Endothelial cell of umbilical vein (primary cell): ENCODE measurements at regions not wholly inside any gene's neighbourhood (a gene's known extent, or its start where the extent isn't known, plus 50 kb on each side); places are given as distances from the start of the nearest gene placed in this dataset.

ENCODE experiments used
- BruUV-seq: library from RNA; stranded (reverse); fragments of 400-500 nt; replicated peaks from 2 replicates; lab custom pipeline; 2021; lab: Mats Ljungman, UMichigan
- CTCF ChIA-PET: fragments of 300-600, 350-600 bp; sonication (Branson Sonifier 250); formaldehyde crosslinking; loops from one replicate; lab custom pipeline; 2021; ENCODE audit warnings: antibody characterized with exemption, inconsistent platforms; lab: Charles Lee
- POLR2A ChIA-PET: fragments of 300-600, 350-600 bp; sonication (Branson Sonifier 250); formaldehyde crosslinking; loops from one replicate; lab custom pipeline; 2021; ENCODE audit warnings: antibody characterized with exemption, inconsistent platforms; lab: Charles Lee
- DNase-seq: peaks from one replicate; pipeline ENCODE4 v3.0.0-alpha.2; 2011; ENCODE audit warnings: low read depth, low spot score
- FAIRE-seq: peaks from 2 replicates; lab custom pipeline; 2011; peaks lifted over from hg19 to GRCh38; lab: Jason Lieb, UNC
- H2AFZ ChIP-seq: 2 replicates; pipeline ENCODE4 v1.6.0; 2012; ENCODE audit warnings: low read depth, low read length, control low read depth, inconsistent platforms
- H3K27ac ChIP-seq: 2 replicates; pipeline ENCODE4 v1.5.1; 2011; ENCODE audit warnings: low read depth, mild to moderate bottlenecking, control low read depth, low read length, moderate library complexity; ENCODE audit not compliant: insufficient read depth
- H3K27me3 ChIP-seq, 2 experiments: 2 replicates each; pipeline versions ENCODE4 v1.6.0 to v1.6.1; 2011; ENCODE audit warnings: low read length in 2 of 2, mixed read lengths in 1 of 2; ENCODE audit not compliant: control insufficient read depth in 2 of 2, insufficient read depth in 2 of 2
- H3K36me3 ChIP-seq, 2 experiments: 2 replicates in 1 of 2; 3 replicates in 1 of 2; pipeline ENCODE4 v1.5.1; 2011; ENCODE audit warnings: low read length in 2 of 2, mild to moderate bottlenecking in 1 of 2, moderate library complexity in 1 of 2; ENCODE audit not compliant: control insufficient read depth in 2 of 2, insufficient read depth in 2 of 2; ENCODE audit errors: extremely low read depth in 1 of 2
- H3K4me1 ChIP-seq: 3 replicates; pipeline ENCODE4 v1.5.1; 2011; ENCODE audit warnings: mild to moderate bottlenecking, low read length; ENCODE audit not compliant: control insufficient read depth, insufficient read depth; ENCODE audit errors: extremely low read depth
- H3K4me2 ChIP-seq: 2 replicates; pipeline ENCODE4 v1.6.1; 2011; ENCODE audit warnings: low read length, control low read depth, mixed read lengths; ENCODE audit not compliant: insufficient read depth
- H3K4me3 ChIP-seq, 3 experiments: fragments of 200-600 bp in 1 of 3; sonication (generic), shearing (Covaris generic) in 1 of 3; replicated peaks in 1 of 3; 2 replicates each; pipeline ENCODE4 v1.5.1; 2011 to 2016; ENCODE audit warnings: control low read depth in 3 of 3, low read length in 3 of 3, mild to moderate bottlenecking in 2 of 3, inconsistent platforms in 1 of 3, low read depth in 1 of 3, moderate library complexity in 1 of 3; ENCODE audit not compliant: insufficient read depth in 1 of 3
- H3K79me2 ChIP-seq: 2 replicates; pipeline ENCODE4 v1.6.0; 2012; ENCODE audit warnings: low read length, inconsistent platforms; ENCODE audit not compliant: control insufficient read depth, insufficient read depth
- H3K9ac ChIP-seq: replicated peaks from 2 replicates; pipeline ENCODE3; 2011; ENCODE audit warnings: low read length, control low read depth; ENCODE audit not compliant: insufficient read depth; ENCODE audit errors: extremely low read depth
- H3K9me1 ChIP-seq: replicated peaks from 3 replicates; pipeline ENCODE4 v1.6.0; 2011; ENCODE audit warnings: mild to moderate bottlenecking, low read length; ENCODE audit not compliant: control insufficient read depth, insufficient read depth; ENCODE audit errors: extremely low read depth
- H3K9me3 ChIP-seq: replicated peaks from 2 replicates; pipeline ENCODE4 v1.5.1; 2012; ENCODE audit warnings: low read length, inconsistent platforms; ENCODE audit not compliant: control insufficient read depth, insufficient read depth
- H4K20me1 ChIP-seq: replicated peaks from 2 replicates; pipeline ENCODE3; 2011; ENCODE audit warnings: mild to moderate bottlenecking, low read length; ENCODE audit not compliant: control insufficient read depth, insufficient read depth; ENCODE audit errors: extremely low read depth
- CTCF ChIP-seq, 2 donors: IDR thresholded peaks; 1 replicate in 1 of 2; 2 replicates in 1 of 2; pipeline ENCODE4 v1.5.1; 2011; ENCODE audit warnings: low read length in 2 of 2, mild to moderate bottlenecking in 2 of 2, moderate library complexity in 2 of 2, control low read depth in 1 of 2, inconsistent platforms in 1 of 2, low read depth in 1 of 2; ENCODE audit not compliant: insufficient read depth in 1 of 2; ENCODE audit errors: extremely low read depth in 1 of 2
- EZH2 ChIP-seq: IDR thresholded peaks from 2 replicates; pipeline ENCODE4 v1.6.1; 2012; ENCODE audit warnings: borderline replicate concordance, low read depth, mild to moderate bottlenecking, moderate library complexity, low read length, inconsistent platforms; ENCODE audit not compliant: severe bottlenecking
- FOS ChIP-seq: IDR thresholded peaks from 2 replicates; pipeline ENCODE4 v1.6.1; 2011; ENCODE audit warnings: mild to moderate bottlenecking, low read length, moderate library complexity, borderline replicate concordance; ENCODE audit not compliant: insufficient read depth
- GATA2 ChIP-seq: IDR thresholded peaks from 2 replicates; pipeline ENCODE4 v1.7.0; 2011; ENCODE audit warnings: low read depth, mild to moderate bottlenecking, moderate library complexity, mixed read lengths, low read length; ENCODE audit not compliant: insufficient read length, insufficient read depth
- JUN ChIP-seq: IDR thresholded peaks from 2 replicates; pipeline ENCODE4 v1.6.1; 2011; ENCODE audit warnings: borderline replicate concordance, low read depth; ENCODE audit not compliant: insufficient read length, insufficient read depth
- MAX ChIP-seq: IDR thresholded peaks from 2 replicates; pipeline ENCODE4 v1.6.1; 2011; ENCODE audit not compliant: insufficient read depth, insufficient read length
- MYC ChIP-seq: IDR thresholded peaks from one replicate; pipeline ENCODE4 v1.6.1; 2011; ENCODE audit warnings: mild to moderate bottlenecking, low read depth, low read length
- POLR2A ChIP-seq: IDR thresholded peaks from 2 replicates; pipeline ENCODE4 v1.6.1; 2012; ENCODE audit warnings: low read depth, mild to moderate bottlenecking, control low read depth, low read length
- POLR2AphosphoS5 ChIP-seq: IDR thresholded peaks from 2 replicates; pipeline ENCODE4 v1.6.1; 2012; ENCODE audit warnings: low read depth, mild to moderate bottlenecking, control low read depth, low read length, moderate library complexity; ENCODE audit not compliant: insufficient read depth
- dilution Hi-C: fragments of 300-500 bp; cut with MboI; formaldehyde crosslinking; loops from one replicate; pipeline ENCODE4 v1.15.0; 2019; ENCODE audit warnings: low sequenced_read_pairs; ENCODE audit not compliant: extremely low pct_ligation_motif_present
- intact Hi-C: fragments of 100-400 bp; cut with micrococcal nuclease; formaldehyde crosslinking; loops from one replicate; pipeline ENCODE4 v1.10.0; 2022

DNA sequence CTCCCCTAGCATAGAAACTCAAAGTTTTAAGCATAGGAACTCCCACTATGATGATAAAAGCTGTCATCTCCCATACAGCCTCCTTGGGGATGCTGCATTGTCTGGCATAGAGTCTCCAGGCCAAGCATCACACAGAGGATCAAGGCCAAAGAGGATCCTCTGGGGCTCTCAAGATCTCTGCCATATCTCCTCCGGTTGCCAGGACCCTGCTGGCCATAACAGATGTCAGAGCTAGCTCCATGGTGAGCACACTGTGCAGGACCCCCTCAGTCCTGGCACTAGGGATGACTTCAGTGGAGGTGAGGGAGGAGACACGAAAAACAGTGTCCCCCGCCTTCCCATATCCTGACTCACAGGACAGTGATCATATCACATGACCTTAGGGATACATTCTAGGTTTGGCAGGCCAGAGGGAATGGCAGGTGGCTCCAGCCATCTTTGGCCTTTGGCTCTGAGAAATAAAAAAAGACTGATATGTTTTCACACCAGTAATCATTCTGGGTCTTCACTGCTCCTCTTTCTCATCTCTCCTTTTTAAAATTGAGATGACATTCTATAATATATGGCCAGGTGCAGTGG is 235.0 kb downstream of the MYCN start:
- no peaks in the 10 kb centered on the region for H3K9me3 ChIP-seq

GRCh38 chr2:16174693-16175045 is 234.3 kb downstream of the MYCN start:
- Histone ChIP-seq H3K4me1 (no peaks in the 10 kb centered on the region), H3K9me1 (no peaks in the 10 kb centered on the region), H4K20me1 (no peaks in the 10 kb centered on the region), H3K27me3 (no peaks in the 10 kb centered on the region), H3K4me2 (no peak overlapping the region), H3K4me3 (no peak overlapping the region), H3K9ac (no peak overlapping the region), H2AFZ (no peak overlapping the region), H3K36me3 (no peaks in the 10 kb centered on the region), H3K9me3 (no peaks in the 10 kb centered on the region), H3K79me2 (no peaks in the 10 kb centered on the region), H3K27ac (no peak overlapping the region)
- dilution Hi-C loops, result no loop called here
- intact Hi-C loops, result no loop called here
- FAIRE-seq (no peak), DNase-seq (no peak)
- TF ChIP-seq CTCF (IDR thresholded peaks at IDR 0.05; ENCODE audit: extremely low read depth in 1 of 2, insufficient read depth in 1 of 2, low read depth in 1 of 2, low read length in 2 of 2) (no peak), MYC (no peak), POLR2A (no peak), GATA2 (no peak), MAX (no peak), EZH2 (no peak), FOS (no peak), POLR2AphosphoS5 (no peak), JUN (no peak)
- CTCF ChIA-PET, result no interaction called here
- no TSS peak for BruUV-seq
- POLR2A ChIA-PET, result no interaction called here

More for the DNA sequence above, 235.0 kb downstream of the MYCN start:
- no peaks in the 10 kb centered on the region for H3K4me1 ChIP-seq
- H3K27me3 ChIP-seq, result no peaks in the 10 kb centered on the region
- H3K79me2 ChIP-seq, result no peaks in the 10 kb centered on the region
- FAIRE-seq, result no peak
- H3K4me3 ChIP-seq, result no peak overlapping the region
- dilution Hi-C loops, result no loop called here
- intact Hi-C loops, result no loop called here
- no peak for TF ChIP-seq POLR2A
- H4K20me1 ChIP-seq, result no peaks in the 10 kb centered on the region
- H3K9ac ChIP-seq, result no peak overlapping the region
- H3K27ac ChIP-seq, result no peak overlapping the region
- POLR2A ChIA-PET, result no interaction called here
- no peaks in the 10 kb centered on the region for H3K9me1 ChIP-seq
- no peak overlapping the region for H2AFZ ChIP-seq
- DNase-seq, result no peak
- H3K36me3 ChIP-seq, result no peaks in the 10 kb centered on the region
- no peak overlapping the region for H3K4me2 ChIP-seq
- BruUV-seq, result no TSS peak
- CTCF ChIA-PET, result no interaction called here
